ENCODE measurements at regions not wholly inside any gene's neighbourhood (a gene's known extent, or its start where the extent isn't known, plus 50 kb on each side); places are given as distances from the start of the nearest gene placed in this dataset.

DNA sequence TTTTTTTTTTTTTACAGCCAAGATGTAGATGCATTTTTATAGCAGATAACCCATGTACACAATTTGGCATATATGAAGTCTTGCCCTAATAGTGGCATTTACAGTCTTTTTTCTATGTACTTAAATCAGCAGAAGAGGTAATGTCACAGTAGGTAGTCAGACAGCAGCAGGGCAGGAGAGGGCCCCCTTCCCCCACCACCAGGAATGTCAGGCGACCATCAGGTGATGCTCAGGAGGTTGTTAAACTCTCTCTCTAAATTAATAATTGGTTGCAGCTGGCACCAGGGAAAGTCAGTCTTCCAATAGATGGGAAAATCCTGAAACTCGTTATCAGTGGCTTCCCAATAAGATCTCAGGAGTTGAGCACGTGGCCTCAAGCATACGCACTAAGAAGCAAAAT lies 188.0 kb upstream of the ADGRB3 start:
- Histone ChIP-seq H3K27ac (ENCODE audit: low read length) (no peak overlapping the region), H3K79me2 (ENCODE audit: low read length) (no peaks in the 10 kb centered on the region), H3K36me3 (replicated peaks; ENCODE audit: low read depth, low read length) (no peaks in the 10 kb centered on the region), H3K4me2 (ENCODE audit: low read length) (no peak overlapping the region), H4K20me1 (ENCODE audit: insufficient read depth, low read length) (no peaks in the 10 kb centered on the region), H3K4me3 (ENCODE audit: low read length) (no peak overlapping the region), H3K27me3 (ENCODE audit: low read depth, low read length) (no peaks in the 10 kb centered on the region), H3K9ac (ENCODE audit: low read length) (no peak overlapping the region), H3K9me3 (ENCODE audit: insufficient read depth, low read length) (no peaks in the 10 kb centered on the region), H3K4me1 (ENCODE audit: low read length) (no peaks in the 10 kb centered on the region), H2AFZ (ENCODE audit: low read depth, low read length) (no peak overlapping the region)
- TF ChIP-seq, protein P1, sequence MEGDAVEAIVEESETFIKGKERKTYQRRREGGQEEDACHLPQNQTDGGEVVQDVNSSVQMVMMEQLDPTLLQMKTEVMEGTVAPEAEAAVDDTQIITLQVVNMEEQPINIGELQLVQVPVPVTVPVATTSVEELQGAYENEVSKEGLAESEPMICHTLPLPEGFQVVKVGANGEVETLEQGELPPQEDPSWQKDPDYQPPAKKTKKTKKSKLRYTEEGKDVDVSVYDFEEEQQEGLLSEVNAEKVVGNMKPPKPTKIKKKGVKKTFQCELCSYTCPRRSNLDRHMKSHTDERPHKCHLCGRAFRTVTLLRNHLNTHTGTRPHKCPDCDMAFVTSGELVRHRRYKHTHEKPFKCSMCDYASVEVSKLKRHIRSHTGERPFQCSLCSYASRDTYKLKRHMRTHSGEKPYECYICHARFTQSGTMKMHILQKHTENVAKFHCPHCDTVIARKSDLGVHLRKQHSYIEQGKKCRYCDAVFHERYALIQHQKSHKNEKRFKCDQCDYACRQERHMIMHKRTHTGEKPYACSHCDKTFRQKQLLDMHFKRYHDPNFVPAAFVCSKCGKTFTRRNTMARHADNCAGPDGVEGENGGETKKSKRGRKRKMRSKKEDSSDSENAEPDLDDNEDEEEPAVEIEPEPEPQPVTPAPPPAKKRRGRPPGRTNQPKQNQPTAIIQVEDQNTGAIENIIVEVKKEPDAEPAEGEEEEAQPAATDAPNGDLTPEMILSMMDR (IDR thresholded peaks at IDR 0.05; ENCODE audit: low read depth, low read length) = no peak
- no peak for TF ChIP-seq EZH2phosphoT487 (IDR thresholded peaks at IDR 0.05; ENCODE audit: low read depth)

DNA sequence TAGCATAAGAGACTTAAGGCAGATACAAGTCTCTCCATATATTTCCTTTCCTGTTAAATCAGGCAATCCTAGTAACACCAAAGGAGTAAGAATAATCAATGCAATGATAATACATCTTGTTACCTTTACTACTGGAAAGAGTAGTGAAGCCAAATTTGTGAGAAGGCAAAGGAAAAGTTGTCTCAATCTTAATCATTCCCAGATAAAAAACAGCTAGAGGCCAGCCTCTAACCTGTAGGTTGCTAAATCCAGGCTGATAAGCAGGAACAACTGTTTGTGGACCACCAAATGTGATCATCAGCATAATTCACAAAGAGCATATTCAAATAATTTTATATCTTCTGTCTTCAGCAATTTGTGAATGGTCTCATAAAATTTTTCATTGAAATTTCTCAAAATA lies 189.2 kb upstream of the ADGRB3 start:
- Histone ChIP-seq H3K9me3 (ENCODE audit: insufficient read depth, low read length) (no peaks in the 10 kb centered on the region), H2AFZ (ENCODE audit: low read depth, low read length) (no peak overlapping the region), H3K79me2 (ENCODE audit: low read length) (no peaks in the 10 kb centered on the region), H3K27ac (ENCODE audit: low read length) (no peak overlapping the region), H3K4me2 (ENCODE audit: low read length) (no peak overlapping the region), H3K27me3 (ENCODE audit: low read depth, low read length) (no peaks in the 10 kb centered on the region), H3K9ac (ENCODE audit: low read length) (no peak overlapping the region), H3K4me1 (ENCODE audit: low read length) (no peaks in the 10 kb centered on the region), H3K36me3 (replicated peaks; ENCODE audit: low read depth, low read length) (no peaks in the 10 kb centered on the region), H4K20me1 (ENCODE audit: insufficient read depth, low read length) (no peaks in the 10 kb centered on the region), H3K4me3 (ENCODE audit: low read length) (no peak overlapping the region)
- TF ChIP-seq, protein P1 (IDR thresholded peaks at IDR 0.05; ENCODE audit: low read depth, low read length) = no peak
- TF ChIP-seq EZH2phosphoT487 (IDR thresholded peaks at IDR 0.05; ENCODE audit: low read depth) = no peak

DNA sequence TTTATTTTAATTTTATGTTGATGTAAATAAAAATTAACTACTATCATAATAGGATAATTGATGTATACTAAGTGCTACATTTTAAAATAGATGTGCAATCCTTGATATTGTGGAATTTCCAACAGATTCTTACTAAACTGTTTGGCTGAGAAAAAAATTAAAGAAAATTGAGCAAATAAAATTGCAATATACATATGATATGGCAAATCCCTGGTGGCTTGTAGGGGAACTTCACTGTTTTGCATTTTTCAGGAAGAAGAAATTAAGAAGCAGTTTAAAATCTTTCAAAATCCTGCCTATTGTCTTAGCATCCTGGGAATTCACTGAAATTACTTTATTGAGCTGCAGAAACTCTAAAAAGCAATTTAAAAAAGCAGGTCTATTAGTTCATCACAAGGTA lies 191.4 kb upstream of the ADGRB3 start:
- Histone ChIP-seq H4K20me1 (ENCODE audit: insufficient read depth, low read length) (no peaks in the 10 kb centered on the region), H2AFZ (ENCODE audit: low read depth, low read length) (no peak overlapping the region), H3K4me1 (ENCODE audit: low read length) (no peaks in the 10 kb centered on the region), H3K27me3 (ENCODE audit: low read depth, low read length) (no peaks in the 10 kb centered on the region), H3K4me3 (ENCODE audit: low read length) (no peak overlapping the region), H3K36me3 (replicated peaks; ENCODE audit: low read depth, low read length) (no peaks in the 10 kb centered on the region), H3K79me2 (ENCODE audit: low read length) (no peaks in the 10 kb centered on the region), H3K9me3 (ENCODE audit: insufficient read depth, low read length) (no peaks in the 10 kb centered on the region), H3K9ac (ENCODE audit: low read length) (no peak overlapping the region), H3K4me2 (ENCODE audit: low read length) (no peak overlapping the region), H3K27ac (ENCODE audit: low read length) (no peak overlapping the region)
- TF ChIP-seq EZH2phosphoT487 (IDR thresholded peaks at IDR 0.05; ENCODE audit: low read depth) = no peak
- TF ChIP-seq, protein P1 (IDR thresholded peaks at IDR 0.05; ENCODE audit: low read depth, low read length) = no peak

DNA sequence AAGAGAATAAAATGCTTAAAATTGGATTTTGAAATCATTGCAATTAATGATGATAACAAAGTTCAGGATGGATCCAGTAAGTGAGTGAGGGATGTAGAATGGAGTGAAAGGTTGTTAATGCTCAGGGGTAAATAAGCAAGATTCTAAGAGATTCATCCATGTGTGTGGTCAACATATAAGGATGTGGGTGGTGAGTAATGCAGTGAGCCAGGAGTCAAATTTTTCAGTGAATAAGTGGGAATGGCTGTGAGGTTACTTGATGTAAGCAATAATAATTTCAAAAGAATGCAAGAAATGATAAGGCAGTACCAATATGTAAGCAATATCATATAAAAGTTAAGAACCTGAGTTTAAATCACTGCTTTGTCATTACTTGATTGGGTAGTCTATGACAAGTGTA lies 207.5 kb upstream of the ADGRB3 start:
- H3K9me3 ChIP-seq (ENCODE audit: insufficient read depth, low read length) = no peaks in the 10 kb centered on the region
- H3K36me3 ChIP-seq (replicated peaks; ENCODE audit: low read depth, low read length) = no peaks in the 10 kb centered on the region
- no peak overlapping the region for H3K4me3 ChIP-seq (ENCODE audit: low read length)
- H2AFZ ChIP-seq (ENCODE audit: low read depth, low read length) = no peak overlapping the region
- no peaks in the 10 kb centered on the region for H3K79me2 ChIP-seq (ENCODE audit: low read length)
- H3K9ac ChIP-seq (ENCODE audit: low read length) = no peak overlapping the region
- H4K20me1 ChIP-seq (ENCODE audit: insufficient read depth, low read length) = no peaks in the 10 kb centered on the region
- no peak overlapping the region for H3K4me2 ChIP-seq (ENCODE audit: low read length)
- H3K27ac ChIP-seq (ENCODE audit: low read length) = no peak overlapping the region
- no peaks in the 10 kb centered on the region for H3K4me1 ChIP-seq (ENCODE audit: low read length)
- H3K27me3 ChIP-seq (ENCODE audit: low read depth, low read length) = no peaks in the 10 kb centered on the region
- no peak for TF ChIP-seq EZH2phosphoT487 (IDR thresholded peaks at IDR 0.05; ENCODE audit: low read depth)

DNA sequence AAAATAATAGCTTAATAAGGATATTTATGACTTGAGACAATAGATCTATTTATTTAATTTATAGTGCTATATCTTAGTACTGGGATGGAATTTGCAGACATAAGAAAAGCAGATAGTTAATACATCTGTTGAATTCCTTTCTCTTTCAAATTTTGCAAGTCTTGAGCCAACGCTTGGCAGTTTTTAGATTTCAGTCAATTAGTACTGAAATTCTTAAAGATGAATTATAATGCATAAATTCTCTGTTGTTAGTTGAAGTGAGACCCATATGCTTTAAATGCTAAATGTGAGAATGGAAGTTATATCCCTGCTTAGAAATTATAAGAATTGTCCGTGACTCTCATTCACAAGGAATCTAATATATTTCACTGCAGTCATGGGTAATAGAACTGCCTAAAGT lies 225.1 kb upstream of the ADGRB3 start:
- Histone ChIP-seq H3K9ac (ENCODE audit: low read length) (no peak overlapping the region), H3K4me2 (ENCODE audit: low read length) (no peak overlapping the region), H4K20me1 (ENCODE audit: insufficient read depth, low read length) (no peaks in the 10 kb centered on the region), H3K27ac (ENCODE audit: low read length) (no peak overlapping the region), H3K79me2 (ENCODE audit: low read length) (no peaks in the 10 kb centered on the region), H3K36me3 (replicated peaks; ENCODE audit: low read depth, low read length) (no peaks in the 10 kb centered on the region), H3K9me3 (ENCODE audit: insufficient read depth, low read length) (no peaks in the 10 kb centered on the region), H3K27me3 (ENCODE audit: low read depth, low read length) (no peaks in the 10 kb centered on the region), H2AFZ (ENCODE audit: low read depth, low read length) (no peak overlapping the region), H3K4me1 (ENCODE audit: low read length) (no peaks in the 10 kb centered on the region), H3K4me3 (ENCODE audit: low read length) (no peak overlapping the region)
- no peak for TF ChIP-seq EZH2phosphoT487 (IDR thresholded peaks at IDR 0.05; ENCODE audit: low read depth)
- TF ChIP-seq, protein P1 (IDR thresholded peaks at IDR 0.05; ENCODE audit: low read depth, low read length) = no peak
